Heart left ventricle (tissue), 13 donors: ENCODE measurements at regions not wholly inside any gene's neighbourhood (a gene's known extent, or its start where the extent isn't known, plus 50 kb on each side); places are given as distances from the start of the nearest gene placed in this dataset.

Experiments
- POLR2A ChIP-seq, 2 donors: fragments of 450-650 bp; IDR thresholded peaks; one replicate each; pipeline ENCODE4 v1.6.1; 2017; ENCODE audit warnings: antibody characterized with exemption in 2 of 2, mild to moderate bottlenecking in 2 of 2, moderate library complexity in 2 of 2
- TF ChIP-seq, protein P1 (sequence below), 12 donors: fragments of 200-600 bp; sonication (generic) in 4 of 12; IDR thresholded peaks; one replicate each; pipeline versions ENCODE4 v1.5.0 to v1.8.0; 2018 to 2022; ENCODE audit warnings: antibody characterized with exemption in 12 of 12, mild to moderate bottlenecking in 5 of 12
- donor health status: ischemic (EF 13 %, LVEDD 7.1; RV severe dilation, severe dysfunction).
- donor health status: DM: no; HTN: yes; CAD: no.
- donor health status: DM: no; HTN: no; CAD: no.
- donor health status: ischemic (EF 25% LVEDD 6.9; RV normal size, moderate dysfunction).
- donor health status: ischemic (EF 25% LVEDD 5.7; RV mildly dilated, moderate dysfunction).
- donor health status: ischemic (EF 35%, LVEDD 5.7; RV mildly dilated, moderate dysfunction).
- donor health status: nonischemic (EF 11% LVEDD 7.7; RV severe dilation, severe dysfunction).
- donor health status: DM: yes; HTN: yes; CAD: no.
- donor health status: PGD.
- donor health status: ischemic (EF 29% LVEDD 5.4; RV normal size, mild dysfunction).
- donor health status: nonischemic (EF 23%, LVEDD 6.1; RV moderate dilation, normal function).

DNA sequence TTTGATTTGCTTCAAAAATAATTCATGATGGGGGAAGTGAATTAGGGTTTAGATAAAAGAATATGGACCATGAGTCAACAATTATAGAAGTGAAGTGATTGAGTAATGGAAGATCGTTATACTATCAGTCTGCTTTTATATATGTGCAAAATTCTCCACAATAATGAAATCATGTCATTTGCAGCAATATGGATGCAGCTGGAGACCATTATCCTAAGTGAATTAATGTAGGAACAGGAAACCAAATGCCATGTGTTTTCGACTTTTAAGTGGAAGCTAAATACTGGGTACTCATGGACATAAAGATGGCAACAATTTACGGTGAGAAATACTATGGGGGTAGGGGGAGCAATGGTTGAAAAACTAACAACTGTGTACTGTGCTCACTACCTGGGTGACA, 144.7 kb upstream of the SRD5A2 start:
- TF ChIP-seq, protein P1, sequence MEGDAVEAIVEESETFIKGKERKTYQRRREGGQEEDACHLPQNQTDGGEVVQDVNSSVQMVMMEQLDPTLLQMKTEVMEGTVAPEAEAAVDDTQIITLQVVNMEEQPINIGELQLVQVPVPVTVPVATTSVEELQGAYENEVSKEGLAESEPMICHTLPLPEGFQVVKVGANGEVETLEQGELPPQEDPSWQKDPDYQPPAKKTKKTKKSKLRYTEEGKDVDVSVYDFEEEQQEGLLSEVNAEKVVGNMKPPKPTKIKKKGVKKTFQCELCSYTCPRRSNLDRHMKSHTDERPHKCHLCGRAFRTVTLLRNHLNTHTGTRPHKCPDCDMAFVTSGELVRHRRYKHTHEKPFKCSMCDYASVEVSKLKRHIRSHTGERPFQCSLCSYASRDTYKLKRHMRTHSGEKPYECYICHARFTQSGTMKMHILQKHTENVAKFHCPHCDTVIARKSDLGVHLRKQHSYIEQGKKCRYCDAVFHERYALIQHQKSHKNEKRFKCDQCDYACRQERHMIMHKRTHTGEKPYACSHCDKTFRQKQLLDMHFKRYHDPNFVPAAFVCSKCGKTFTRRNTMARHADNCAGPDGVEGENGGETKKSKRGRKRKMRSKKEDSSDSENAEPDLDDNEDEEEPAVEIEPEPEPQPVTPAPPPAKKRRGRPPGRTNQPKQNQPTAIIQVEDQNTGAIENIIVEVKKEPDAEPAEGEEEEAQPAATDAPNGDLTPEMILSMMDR (IDR thresholded peaks at IDR 0.05) = no peak
- TF ChIP-seq POLR2A (IDR thresholded peaks at IDR 0.05) = no peak
